Astrocyte of the hippocampus (primary cell): ENCODE measurements at regions not wholly inside any gene's neighbourhood (a gene's known extent, or its start where the extent isn't known, plus 50 kb on each side); places are given as distances from the start of the nearest gene placed in this dataset.
A peak's percentile ranks its signal among the peaks of the same experiment; 100 is the strongest.

Experiments used
- DNase-seq: peaks from one replicate; pipeline ENCODE4 v3.0.0; 2011; ENCODE audit warnings: low read depth, low spot score

DNA sequence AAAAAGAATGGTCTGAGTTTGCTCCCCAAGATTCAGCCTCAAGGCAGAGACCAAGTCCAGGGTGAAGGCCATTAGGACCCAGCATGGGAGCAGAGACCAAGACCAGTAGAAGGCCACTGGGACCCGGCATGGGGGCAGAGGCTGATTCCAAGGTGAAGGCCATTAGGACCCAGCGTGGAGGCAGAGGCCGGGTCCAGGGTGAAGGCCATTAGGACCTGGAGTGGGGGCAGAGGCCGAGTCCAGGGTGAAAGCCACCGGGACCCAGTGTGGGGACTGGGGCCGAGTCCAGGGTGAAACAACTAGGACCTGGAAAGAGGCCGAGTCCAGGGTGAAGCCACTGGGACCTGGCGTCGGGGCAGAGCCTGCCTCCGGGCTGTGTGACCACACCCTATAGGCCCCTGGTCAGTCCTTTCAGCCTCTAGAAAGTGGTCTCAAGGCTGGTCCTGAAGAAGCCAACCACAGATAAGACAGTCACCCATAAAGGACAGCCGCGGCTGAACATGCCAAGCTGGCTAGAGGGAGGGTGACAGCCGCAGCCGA, 113.8 kb upstream of the SALL3 start:
- no peak for DNase-seq

DNA sequence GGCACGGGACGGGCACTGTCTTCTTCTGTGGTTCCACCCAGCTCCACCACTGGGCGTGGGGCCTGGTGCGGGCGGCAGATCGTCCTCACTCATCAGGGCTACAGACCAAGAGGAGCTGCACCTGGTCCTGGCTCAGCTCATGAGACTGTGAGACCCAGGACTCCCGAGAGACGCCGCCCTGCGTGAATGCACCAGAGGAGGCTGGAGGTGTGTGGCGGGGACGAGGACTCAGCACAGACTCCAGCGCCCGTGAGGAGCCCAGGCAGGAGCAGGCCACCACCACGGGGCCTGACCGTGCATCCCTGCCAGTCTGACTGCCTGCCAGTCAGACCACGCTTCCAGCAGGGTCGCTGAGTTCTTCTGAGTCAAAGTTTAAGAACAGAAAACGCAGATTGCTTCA, 112.5 kb upstream of the SALL3 start:
- no peak for DNase-seq

DNA sequence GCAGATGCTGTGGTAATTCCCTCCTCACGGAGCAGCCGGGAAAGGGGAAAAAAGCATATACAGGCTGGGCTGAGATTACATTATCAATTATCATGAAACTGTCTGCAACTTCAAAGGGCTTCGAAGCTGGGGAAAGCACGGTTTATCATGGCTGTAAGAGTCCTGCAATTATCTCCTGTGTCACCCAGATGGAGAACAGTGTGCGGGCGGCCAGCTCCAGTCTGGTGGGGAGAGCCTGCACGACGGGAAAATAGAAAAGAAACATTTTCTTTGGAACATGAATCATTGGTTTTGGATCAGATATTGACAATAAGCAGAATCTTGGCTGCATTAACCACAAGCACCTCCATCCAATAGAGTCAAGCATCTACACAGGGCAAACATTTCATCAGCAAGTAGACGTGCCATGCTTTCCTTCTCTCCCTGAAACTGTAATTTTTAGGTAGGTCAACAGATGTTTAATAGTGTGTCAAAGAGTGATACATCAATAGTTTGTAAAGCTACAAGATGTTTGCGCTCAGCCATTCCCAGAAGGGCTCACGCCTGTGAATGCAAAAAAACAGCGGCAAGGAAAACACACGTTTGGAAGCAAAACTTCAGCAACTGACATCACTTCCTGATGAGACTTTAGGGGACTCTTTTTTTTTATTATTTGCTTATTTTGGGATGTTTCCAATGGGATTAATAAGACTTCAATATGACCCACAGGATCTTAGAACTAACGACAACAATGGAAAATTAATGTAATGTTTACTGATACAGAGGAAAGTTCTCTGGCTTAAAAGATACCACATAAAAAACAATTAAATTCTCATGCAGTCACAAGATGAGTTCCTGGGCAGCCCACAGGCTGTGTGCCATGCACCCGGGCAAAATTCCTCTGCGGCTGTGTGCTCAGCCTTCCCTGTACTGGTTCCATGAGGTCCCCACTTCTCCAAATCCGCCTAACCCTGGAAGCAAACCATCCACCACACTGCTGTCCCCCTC, 111.0 kb upstream of the SALL3 start:
- no peak for DNase-seq

DNA sequence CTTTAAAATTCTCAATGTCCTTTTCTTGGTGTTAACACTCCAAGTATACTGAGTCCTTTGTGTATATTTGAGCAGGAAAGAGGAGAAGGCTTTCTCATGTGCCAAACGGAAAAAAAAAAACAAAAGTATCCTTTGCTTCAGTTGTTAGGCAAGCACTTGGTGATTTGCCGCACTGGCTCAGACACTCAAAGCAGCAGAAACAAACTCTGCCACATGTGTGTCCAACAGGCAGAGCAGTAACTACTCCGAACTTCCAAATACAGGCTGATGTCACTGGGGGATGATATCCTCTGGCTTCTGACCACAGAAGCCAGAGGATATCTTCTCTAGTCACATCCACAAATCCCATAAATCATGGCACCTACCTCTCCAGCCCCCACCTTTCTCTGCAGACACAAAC, 108.0 kb upstream of the SALL3 start:
- DNase-seq: no peak

DNA sequence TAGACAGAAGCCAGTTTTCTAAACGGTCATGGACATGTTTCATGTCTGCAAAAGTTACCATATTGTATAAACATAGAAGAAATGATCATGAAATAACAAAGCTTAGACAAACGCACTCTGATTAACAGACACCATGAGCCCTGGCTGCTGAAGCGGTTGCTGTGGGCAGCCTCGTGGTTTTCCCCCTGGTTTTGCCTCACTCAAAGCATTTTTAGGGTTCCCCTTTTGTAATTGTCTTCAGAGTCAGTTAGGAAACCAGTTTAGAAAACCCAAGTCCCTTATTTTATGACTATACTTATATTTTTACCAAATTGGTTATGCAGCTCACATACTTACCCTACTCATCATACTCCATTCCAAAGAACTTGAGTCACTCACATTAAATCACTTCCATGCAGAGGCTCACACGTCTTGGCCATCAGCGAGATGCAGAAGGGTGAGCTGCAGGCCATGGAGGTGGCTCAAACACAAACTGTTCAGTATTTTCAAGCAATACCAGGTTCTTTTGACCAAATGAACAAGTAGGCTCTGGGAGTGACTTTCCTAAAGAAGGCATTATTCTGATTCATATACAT, 105.6 kb upstream of the SALL3 start:
- DNase-seq: peak; percentile 50

DNA sequence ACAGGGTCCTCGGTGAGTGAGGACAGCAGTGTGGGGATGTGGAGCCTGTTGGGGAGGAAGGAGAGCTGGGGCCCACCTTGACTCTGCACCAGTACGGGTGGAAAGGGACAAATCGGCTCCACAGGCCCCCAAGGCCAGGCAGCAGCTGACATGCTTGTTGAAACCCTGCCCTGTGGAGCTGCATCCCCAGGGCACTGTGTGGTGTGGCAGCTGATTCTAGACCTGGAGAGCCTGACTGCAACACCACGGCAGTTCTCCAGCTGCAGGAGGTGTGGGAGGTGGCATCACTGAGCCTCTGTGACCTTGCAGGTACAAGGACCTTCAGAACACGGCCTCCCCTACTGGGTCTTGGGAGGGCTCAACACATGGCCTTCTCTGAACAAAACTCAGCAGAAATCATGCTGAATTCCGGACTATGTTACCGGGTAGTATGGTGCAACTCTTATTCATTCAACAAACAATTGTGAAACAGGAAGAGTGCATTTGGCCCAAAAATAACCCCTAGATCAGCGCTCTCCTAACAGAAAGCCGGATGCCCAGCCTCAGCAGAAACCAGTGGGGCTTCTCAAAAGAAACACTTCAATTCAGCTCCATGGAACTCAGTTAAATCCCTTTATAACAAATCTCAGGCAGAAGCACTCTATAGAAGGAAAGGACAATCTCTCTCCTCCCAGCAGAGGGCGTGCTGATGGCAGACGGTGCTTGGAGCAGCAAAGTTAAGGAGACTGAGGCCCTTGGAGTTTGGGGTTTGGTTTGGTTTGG, 104.4 kb upstream of the SALL3 start:
- DNase-seq: peak; percentile 20

DNA sequence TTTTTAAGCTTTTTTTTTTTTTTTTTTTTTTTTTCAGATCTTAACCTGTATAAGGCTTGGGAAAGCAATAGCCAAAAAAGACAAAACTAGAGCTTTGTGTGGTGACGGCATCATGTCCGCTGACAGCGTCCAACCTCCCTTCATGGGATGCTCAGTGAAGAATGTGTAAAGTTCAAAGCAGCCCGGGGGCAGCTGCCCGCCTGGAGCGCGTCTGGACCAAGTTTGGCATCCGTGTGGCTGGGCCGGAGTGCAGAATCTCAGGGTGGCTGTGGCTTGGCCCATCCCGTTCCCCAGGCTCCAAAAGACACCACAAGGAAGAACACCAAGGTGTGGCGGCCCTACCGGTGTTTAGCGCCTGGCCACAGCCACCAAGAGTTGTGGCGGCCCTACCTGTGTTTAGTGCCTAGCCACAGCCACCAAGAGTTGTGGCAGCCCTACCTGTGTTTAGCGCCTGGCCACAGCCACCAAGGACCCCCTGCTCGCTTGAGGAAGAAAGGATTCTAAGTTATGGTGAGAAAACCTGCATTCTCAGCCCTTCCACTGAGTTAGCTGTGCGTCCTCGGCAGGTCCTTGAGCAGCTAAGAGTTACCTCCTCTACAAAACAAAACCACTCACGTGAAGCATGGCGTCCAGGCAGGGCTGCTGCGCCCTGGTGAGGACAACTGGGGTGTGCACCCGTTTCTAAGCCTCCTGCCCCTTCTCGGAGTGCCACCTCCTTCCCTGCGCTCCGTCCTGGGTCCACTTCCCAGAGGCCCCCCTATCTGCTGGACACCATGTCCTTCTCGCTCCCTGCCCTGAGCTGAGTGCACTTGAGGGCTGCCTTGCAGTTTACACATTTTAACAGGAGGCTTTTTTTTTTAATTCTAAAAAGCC, 103.6 kb upstream of the SALL3 start:
- no peak for DNase-seq

DNA sequence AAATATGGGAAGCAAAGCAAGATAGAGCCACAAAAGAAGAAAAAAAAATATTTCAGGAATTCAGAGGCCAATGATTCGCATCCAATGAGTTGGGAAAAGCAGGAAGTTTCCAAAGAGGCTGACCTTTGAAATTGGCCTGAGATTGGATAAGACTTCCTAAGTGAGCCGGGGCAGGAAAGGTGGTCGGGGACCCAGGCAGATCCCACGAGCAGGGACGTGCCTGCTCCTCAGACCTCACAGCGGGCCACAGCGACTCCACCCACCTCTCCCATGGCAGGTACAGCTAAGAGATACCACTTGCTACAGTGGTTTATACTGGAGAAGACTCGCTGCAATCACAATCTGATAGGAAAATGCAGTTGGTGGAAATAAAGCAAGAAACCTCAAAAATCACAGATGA, 102.8 kb upstream of the SALL3 start:
- DNase-seq: no peak

DNA sequence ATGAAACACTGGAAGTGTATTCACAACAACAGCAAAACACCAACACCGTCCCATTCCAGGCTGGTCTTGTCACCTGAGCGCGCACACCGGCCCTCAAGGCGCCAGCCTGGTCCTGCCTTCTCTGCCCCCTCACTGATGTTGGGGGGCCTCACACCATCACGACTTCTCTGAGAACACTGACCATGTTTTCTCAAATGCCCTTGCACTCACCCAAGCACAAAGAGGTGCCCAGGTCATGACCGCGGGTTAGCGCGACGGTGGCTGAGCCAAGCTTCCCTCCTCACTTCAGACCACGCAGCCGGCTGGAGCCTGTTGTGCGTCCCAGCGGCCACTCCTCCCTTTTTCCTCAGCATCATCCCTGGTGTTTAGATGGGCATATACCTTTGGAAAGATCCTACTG, 101.3 kb upstream of the SALL3 start:
- DNase-seq: no peak

DNA sequence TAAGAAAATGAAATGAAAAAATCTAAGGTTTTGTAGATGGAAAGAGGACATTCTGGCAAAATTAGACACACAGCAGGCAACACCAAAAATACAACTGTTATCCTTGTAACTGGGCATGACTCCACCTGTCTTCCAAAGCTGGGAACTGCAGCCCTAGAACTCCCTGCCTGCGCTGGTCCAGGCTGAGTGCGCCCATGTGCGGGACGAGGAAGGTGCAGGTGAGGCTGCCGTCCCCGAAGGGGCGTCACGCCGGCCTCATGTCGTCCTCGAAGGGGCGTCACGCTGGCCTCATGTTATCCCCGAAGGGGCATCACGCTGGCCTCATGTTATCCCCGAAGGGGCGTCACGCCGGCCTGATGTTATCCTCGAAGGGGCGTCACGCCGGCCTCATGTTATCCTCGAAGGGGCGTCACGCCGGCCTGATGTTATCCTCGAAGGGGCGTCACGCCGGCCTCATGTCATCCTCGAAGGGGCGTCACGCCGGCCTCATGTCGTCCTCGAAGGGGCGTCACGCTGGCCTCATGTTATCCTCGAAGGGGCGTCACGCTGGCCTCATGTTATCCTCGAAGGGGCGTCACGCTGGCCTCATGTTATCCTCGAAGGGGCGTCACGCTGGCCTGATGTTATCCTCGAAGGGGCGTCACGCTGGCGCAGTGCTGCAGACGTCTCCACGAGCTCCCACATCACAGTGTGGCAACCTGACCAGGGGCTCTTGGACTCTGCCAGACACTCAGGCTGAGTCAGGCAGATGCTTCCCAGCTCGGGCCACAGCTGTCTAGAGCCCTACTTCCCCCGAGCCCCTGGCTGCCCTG, 100.3 kb upstream of the SALL3 start:
- DNase-seq: peak; percentile 16

DNA sequence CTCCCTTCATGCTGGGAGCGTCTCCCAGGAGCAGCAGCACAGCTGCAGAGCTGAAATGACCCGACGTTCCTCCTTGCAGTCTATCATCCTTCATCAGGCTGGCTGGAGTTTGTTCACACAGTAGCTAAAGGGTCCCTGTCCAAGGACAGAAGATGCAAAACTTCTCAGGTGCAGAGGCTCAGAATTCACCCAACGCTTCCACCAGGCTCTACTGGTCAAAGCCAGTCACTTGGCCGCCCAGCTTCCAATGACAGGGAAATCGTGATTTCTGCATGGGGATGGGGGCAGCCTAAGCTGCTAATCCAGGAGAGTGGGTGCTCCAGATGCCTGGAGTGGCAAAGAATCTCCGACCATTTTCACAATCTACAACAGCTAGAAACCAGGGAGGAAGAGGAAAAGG, 97.0 kb upstream of the SALL3 start:
- no peak for DNase-seq

DNA sequence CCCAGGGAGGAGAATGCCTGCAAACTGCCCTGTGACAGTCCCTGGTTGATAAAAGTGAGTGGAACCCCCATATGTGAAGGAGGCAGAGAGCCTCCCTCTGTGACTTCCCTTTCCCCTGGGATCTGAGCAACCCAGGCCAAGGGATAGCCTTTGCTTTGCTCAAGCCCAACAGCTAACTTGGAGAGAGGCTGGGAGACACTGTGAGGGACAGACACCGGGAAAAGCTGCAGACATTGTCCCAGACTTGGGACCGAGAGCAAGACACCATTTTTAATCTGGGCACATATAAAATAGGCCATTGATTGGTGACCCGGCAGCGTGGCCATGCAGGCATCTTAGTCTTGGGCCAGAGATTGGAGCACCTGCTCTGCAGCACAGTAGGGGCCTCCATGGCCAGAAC, 96.1 kb upstream of the SALL3 start:
- DNase-seq: no peak

DNA sequence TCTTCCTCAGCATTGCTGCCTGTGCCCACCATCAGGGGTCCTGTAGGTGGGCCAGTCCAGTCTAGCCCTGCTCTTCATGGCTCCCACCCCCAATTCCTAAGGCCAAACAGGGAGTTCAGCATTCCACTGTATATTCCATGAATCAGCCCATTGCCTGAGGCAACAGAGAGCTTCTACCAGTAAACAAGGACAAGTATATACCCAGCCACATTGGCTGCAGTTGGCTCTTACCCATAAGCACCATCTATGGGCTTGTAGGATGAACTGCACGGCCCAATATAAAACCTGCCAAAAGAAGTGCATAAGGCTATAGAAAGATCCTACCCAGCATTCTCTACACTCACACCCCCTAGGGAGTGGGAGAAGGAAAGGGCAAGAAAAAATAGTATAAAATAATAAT, 95.1 kb upstream of the SALL3 start:
- no peak for DNase-seq

DNA sequence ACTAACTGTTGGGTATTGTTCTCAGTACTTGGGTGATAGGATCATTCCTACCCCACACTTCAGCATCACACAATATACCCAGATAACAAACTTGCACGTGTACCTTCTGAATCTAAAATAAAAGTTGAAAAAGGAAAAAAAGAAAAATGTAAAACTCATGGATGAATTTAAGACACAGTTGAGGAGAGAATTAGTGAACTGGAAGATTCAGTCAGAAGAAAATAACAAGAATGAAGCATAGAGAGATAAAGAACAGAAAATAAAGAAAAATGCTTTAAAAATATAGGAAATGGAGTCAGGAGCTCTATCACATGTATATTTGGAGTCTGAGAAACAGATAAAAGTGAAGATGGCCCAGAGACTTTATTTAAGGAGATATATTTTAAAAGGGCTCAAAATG, 90.4 kb upstream of the SALL3 start:
- no peak for DNase-seq

DNA sequence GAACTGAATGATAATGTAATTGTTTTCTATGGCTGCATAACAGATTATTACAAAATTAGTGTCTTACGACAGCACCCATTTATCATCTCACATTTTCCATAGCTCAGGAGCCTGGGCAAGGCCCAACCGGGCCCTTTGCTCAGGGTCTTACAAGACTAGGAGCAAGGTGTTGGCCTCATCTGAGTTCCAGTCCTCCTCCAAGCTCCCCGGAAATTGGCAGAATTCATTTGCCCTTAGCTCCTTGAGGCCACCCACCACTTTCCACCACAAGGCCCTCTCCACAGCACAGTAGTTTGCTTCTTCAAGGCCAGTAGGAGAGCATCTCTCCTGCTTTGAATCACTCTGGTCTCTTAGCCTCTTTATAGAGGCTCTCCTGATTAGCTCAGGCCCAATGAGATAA, 89.2 kb upstream of the SALL3 start:
- no peak for DNase-seq

DNA sequence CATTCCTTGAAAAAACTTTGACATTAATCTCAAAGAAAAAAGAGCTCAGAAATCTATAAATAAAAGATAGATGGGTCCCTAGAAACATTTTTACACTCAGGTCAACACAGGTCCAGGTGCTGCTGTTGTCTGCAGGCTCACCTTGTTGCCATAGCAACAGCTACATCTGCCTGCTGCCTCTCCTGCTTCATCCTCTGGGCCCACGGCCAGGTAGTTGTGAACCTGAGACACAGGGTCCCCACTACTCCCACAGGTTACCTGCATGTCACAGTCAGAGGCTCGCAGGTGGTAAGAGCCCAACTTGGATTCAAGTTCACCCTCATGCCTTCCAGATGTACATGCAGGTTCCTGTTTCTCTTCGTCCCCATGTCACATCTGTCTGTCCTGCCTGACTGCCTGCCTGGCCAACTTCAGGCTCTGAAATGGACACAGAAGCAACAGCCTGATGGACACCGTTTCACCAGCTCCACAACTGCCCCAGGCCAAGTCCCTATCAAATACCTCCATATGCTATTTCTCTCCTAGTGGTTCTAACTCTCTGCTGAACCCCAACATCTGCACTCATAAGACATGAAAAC, 88.3 kb upstream of the SALL3 start:
- DNase-seq: no peak

DNA sequence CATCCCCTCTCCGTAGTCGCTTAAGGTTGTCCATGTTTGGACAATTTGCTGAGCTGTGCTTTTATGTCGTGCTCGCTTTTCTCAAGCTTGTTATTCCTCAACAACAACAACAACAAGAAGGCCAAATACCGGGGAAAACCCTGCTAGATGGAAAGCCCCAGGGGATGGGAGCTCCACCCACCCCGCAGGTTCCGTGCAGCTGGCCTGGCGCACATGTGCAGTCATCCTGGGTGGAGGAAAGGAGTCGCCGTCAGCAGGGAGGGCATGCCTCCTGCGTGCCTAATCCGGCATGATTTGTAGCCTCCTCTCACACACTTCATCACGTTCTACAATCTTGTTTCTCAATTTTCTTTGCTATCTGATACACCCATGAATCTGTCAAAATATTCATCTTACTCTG, 87.4 kb upstream of the SALL3 start:
- DNase-seq: no peak

DNA sequence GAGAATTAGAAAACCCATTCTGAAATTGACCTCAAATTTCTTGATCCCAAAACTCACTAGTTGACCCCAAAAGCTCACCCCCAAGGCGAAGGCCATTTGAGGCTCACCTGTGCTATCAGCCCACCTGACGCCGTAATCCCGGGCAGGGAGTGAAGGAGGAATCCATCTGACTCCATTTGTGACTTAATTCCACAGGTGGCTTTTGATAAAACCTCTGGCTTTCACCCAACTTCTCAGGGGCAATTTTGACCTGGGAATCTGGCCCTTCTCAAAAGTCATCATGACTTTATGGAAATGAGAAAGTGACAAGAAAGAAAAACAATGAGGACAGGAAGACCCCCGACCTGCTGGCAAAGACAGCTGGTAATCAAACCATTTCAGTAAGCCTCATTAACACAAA, 86.9 kb upstream of the SALL3 start:
- no peak for DNase-seq

DNA sequence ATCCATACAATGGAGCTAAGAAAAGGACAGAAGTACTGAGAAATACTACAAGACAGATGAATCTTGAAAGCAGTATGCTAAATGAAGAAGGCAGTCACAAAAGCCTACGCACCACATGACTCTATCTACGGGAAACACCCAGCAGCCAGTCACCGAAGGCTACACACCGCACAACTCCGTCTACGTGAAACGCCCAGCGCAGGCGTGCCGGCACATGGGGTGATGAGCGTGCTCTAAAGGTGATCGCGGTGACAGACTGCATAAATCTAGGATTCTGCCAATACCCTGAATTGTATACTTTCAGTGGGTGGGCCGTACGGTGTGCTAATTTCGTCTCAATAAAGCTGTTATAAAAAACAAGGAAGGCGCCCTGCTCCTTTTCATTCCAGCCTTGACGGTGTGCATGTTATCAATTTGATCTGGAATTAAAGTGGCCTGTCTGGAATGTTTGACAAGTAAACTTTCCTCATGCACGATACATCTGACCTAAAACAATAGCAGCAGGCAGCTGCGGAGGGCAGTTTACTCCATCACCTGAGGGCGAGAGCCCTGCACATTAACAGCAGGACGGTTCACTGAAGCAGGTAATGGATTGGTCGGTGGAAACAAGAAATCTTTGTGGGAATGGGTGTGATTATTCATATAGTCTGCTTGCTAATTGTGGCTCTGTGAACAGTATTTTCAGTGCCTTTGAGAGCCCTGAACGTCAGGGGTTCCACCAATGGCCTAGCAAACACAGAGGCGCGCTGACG, 86.2 kb upstream of the SALL3 start:
- DNase-seq: no peak

DNA sequence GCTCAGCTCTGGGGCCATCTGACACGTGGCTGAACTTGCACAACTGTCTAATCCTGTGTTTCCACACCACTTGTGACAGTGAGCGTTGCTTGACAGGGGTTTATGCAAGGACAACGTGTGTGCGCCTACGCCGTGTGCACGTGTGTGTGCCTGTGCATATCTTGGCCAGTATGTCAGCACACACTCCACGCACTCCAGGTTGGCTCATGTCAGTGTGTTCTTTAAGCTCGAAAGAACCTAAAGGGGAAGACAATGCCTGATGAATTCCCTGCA, 85.6 kb upstream of the SALL3 start:
- no peak for DNase-seq
